Erythroblast (primary cell): ENCODE measurements at regions not wholly inside any gene's neighbourhood (a gene's known extent, or its start where the extent isn't known, plus 50 kb on each side); places are given as distances from the start of the nearest gene placed in this dataset.

ENCODE experiments used
- GATA1 ChIP-seq: IDR thresholded peaks from 2 replicates; pipeline ENCODE4 v1.6.1; 2011; ENCODE audit warnings: low read depth, mild to moderate bottlenecking, control low read depth, low read length, moderate library complexity
- POLR2A ChIP-seq: IDR thresholded peaks from 2 replicates; pipeline ENCODE4 v1.6.1; 2011; ENCODE audit warnings: mild to moderate bottlenecking, low read length

DNA sequence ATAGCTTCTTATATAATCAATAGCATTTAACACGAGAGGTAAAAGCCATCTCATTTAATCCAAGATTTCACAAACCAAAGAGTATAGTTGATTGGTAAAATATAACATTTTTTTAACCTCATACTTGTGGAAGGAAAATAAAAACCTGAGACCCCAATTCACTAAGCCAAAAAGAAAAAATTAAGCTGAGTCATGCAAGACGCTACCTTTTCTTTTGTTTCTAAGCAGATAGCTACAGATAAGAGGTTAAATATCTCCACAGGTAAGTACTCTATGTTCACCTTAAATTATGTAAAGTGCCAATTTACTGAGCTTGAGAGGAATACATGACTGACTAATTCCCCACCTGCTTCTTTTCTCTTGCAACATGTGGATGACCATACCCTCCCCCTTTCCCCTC lies 656.4 kb downstream of the MECOM start:
- no peak for TF ChIP-seq POLR2A
- no peak for TF ChIP-seq GATA1
